Activated naive CD8-positive, alpha-beta T cell treated with anti-CD3 and anti-CD28 coated beads, Interleukin-2, amount 50 U/mL, for 16 hours (primary cell): ENCODE measurements at regions not wholly inside any gene's neighbourhood (a gene's known extent, or its start where the extent isn't known, plus 50 kb on each side); places are given as distances from the start of the nearest gene placed in this dataset.
"Not testable (repeated sequence)": the region's sequence is repeated elsewhere in the genome, so short reads cannot be mapped to it uniquely, and the experiment has no call there.

Source experiments
- DNase-seq: peaks from one replicate; pipeline ENCODE4 v3.0.0-alpha.2; 2020; ENCODE audit warnings: low read depth, low spot score

- DNase-seq: not testable (repeated sequence)
Observed at GRCh38 chr1:121573881-121574504, 389.2 kb downstream of the SRGAP2C start.

GRCh38 chr1:121574505-121574899, 389.7 kb downstream of the SRGAP2C start:
- not testable (repeated sequence) for DNase-seq

- not testable (repeated sequence) for DNase-seq
Observed at GRCh38 chr1:121582898-121583297, 398.1 kb downstream of the SRGAP2C start.

- DNase-seq: no peak
Observed at GRCh38 chr1:121586369-121587229, 401.8 kb downstream of the SRGAP2C start.

GRCh38 chr1:121587230-121587569, 402.4 kb downstream of the SRGAP2C start:
- no peak for DNase-seq

GRCh38 chr1:121587777-121588176, 403.0 kb downstream of the SRGAP2C start:
- DNase-seq: no peak

GRCh38 chr1:121594096-121594495, 409.3 kb downstream of the SRGAP2C start:
- DNase-seq: no peak

GRCh38 chr1:121595089-121595488, 410.3 kb downstream of the SRGAP2C start:
- DNase-seq: no peak

GRCh38 chr1:121604843-121605444, 420.2 kb downstream of the SRGAP2C start:
- DNase-seq: not testable (repeated sequence)

GRCh38 chr1:121607499-121607898, 422.7 kb downstream of the SRGAP2C start:
- DNase-seq: not testable (repeated sequence)
